ENCODE measurements at regions not wholly inside any gene's neighbourhood (a gene's known extent, or its start where the extent isn't known, plus 50 kb on each side); places are given as distances from the start of the nearest gene placed in this dataset.

- no peak for DNase-seq
- H3K27ac ChIP-seq (ENCODE audit: insufficient read depth in 1 of 2, low read depth in 1 of 2, low read length in 2 of 2, poor library complexity in 1 of 2, severe bottlenecking in 2 of 2) = no peak overlapping the region
- POLR2A ChIA-PET = no interaction called here
- CTCF ChIA-PET = interaction anchor here (0.6 kb wide), 1 partner anchor 247 kb away, joined by 4 read pairs; no protein-coding TSS in a partner anchor
- H3K9me3 ChIP-seq (ENCODE audit: control extremely low read depth in 1 of 5, control insufficient read depth in 4 of 5, insufficient read depth in 2 of 5, low read depth in 1 of 5, low read length in 4 of 5) = peaks cover 0 to 1% (median 0%) of the 10 kb centered on the region in 5 experiments
- H3K36me3 ChIP-seq (ENCODE audit: control insufficient read depth in 4 of 4, insufficient read depth in 4 of 4, low read length in 3 of 4) = no peaks in the 10 kb centered on the region
- H3K4me3 ChIP-seq (ENCODE audit: control insufficient read depth in 1 of 7, extremely low read depth in 1 of 7, insufficient read depth in 4 of 7, low read depth in 2 of 7, low read length in 6 of 7) = no peak overlapping the region
- no CpG with 5 or more reads among the region's 2 CpGs for WGBS (ENCODE audit: insufficient coverage)
- peaks cover 3 to 12% (median 8%) of the 10 kb centered on the region in 4 experiments for H3K4me1 ChIP-seq (ENCODE audit: control extremely low read depth in 1 of 4, control insufficient read depth in 4 of 4, insufficient read depth in 4 of 4, low read length in 3 of 4)
- no peaks in the 10 kb centered on the region for H3K27me3 ChIP-seq (replicated peaks in 2 of 5; ENCODE audit: control insufficient read depth in 4 of 5, insufficient read depth in 5 of 5, low read length in 4 of 5)
These were observed 467.8 kb upstream of the CBLB start for GRCh38 chr3:106336619-106337018.

GRCh38 chr3:106337116-106337515 lies 468.3 kb upstream of the CBLB start:
- POLR2A ChIA-PET = no interaction called here
- Histone ChIP-seq H3K27ac (ENCODE audit: insufficient read depth in 1 of 2, low read depth in 1 of 2, low read length in 2 of 2, poor library complexity in 1 of 2, severe bottlenecking in 2 of 2) (no peak overlapping the region), H3K27me3 (replicated peaks in 2 of 5; ENCODE audit: control insufficient read depth in 4 of 5, insufficient read depth in 5 of 5, low read length in 4 of 5) (no peaks in the 10 kb centered on the region), H3K4me1 (ENCODE audit: control extremely low read depth in 1 of 4, control insufficient read depth in 4 of 4, insufficient read depth in 4 of 4, low read length in 3 of 4) (peaks cover 3 to 12% (median 8%) of the 10 kb centered on the region in 4 experiments), H3K4me3 (ENCODE audit: control insufficient read depth in 1 of 7, extremely low read depth in 1 of 7, insufficient read depth in 4 of 7, low read depth in 2 of 7, low read length in 6 of 7) (no peak overlapping the region), H3K36me3 (ENCODE audit: control insufficient read depth in 4 of 4, insufficient read depth in 4 of 4, low read length in 3 of 4) (no peaks in the 10 kb centered on the region), H3K9me3 (ENCODE audit: control extremely low read depth in 1 of 5, control insufficient read depth in 4 of 5, insufficient read depth in 2 of 5, low read depth in 1 of 5, low read length in 4 of 5) (peaks cover 0 to 1% (median 0%) of the 10 kb centered on the region in 5 experiments)
- DNase-seq = no peak
- CTCF ChIA-PET = interaction anchor here (0.6 kb wide), 1 partner anchor 247 kb away, joined by 4 read pairs; no protein-coding TSS in a partner anchor
- WGBS (ENCODE audit: insufficient coverage) = 100% methylated on average over 1 of the region's 1 CpG

- CTCF ChIA-PET = no interaction called here
- DNase-seq = peak in 2 of 3 donors; percentile 9 to 21
- WGBS (ENCODE audit: insufficient coverage) = 53% methylated on average over 3 of the region's 5 CpGs
- Histone ChIP-seq H3K27ac (ENCODE audit: insufficient read depth in 1 of 2, low read depth in 1 of 2, low read length in 2 of 2, poor library complexity in 1 of 2, severe bottlenecking in 2 of 2) (no peak overlapping the region), H3K4me3 (ENCODE audit: control insufficient read depth in 1 of 7, extremely low read depth in 1 of 7, insufficient read depth in 4 of 7, low read depth in 2 of 7, low read length in 6 of 7) (no peak overlapping the region), H3K36me3 (ENCODE audit: control insufficient read depth in 4 of 4, insufficient read depth in 4 of 4, low read length in 3 of 4) (no peaks in the 10 kb centered on the region), H3K9me3 (ENCODE audit: control extremely low read depth in 1 of 5, control insufficient read depth in 4 of 5, insufficient read depth in 2 of 5, low read depth in 1 of 5, low read length in 4 of 5) (peaks cover 0 to 1% (median 0%) of the 10 kb centered on the region in 5 experiments), H3K27me3 (replicated peaks in 2 of 5; ENCODE audit: control insufficient read depth in 4 of 5, insufficient read depth in 5 of 5, low read length in 4 of 5) (no peaks in the 10 kb centered on the region), H3K4me1 (ENCODE audit: control extremely low read depth in 1 of 4, control insufficient read depth in 4 of 4, insufficient read depth in 4 of 4, low read length in 3 of 4) (peaks cover 3 to 12% (median 8%) of the 10 kb centered on the region in 4 experiments)
- POLR2A ChIA-PET = no interaction called here
These were observed 469.9 kb upstream of the CBLB start for GRCh38 chr3:106338582-106339214.

GRCh38 chr3:106339551-106339950 lies 470.7 kb upstream of the CBLB start:
- H3K4me3 ChIP-seq (ENCODE audit: control insufficient read depth in 1 of 7, extremely low read depth in 1 of 7, insufficient read depth in 4 of 7, low read depth in 2 of 7, low read length in 6 of 7) = no peak overlapping the region
- peaks cover 0 to 1% (median 0%) of the 10 kb centered on the region in 5 experiments for H3K9me3 ChIP-seq (ENCODE audit: control extremely low read depth in 1 of 5, control insufficient read depth in 4 of 5, insufficient read depth in 2 of 5, low read depth in 1 of 5, low read length in 4 of 5)
- DNase-seq = no peak
- H3K27me3 ChIP-seq (replicated peaks in 2 of 5; ENCODE audit: control insufficient read depth in 4 of 5, insufficient read depth in 5 of 5, low read length in 4 of 5) = no peaks in the 10 kb centered on the region
- H3K27ac ChIP-seq (ENCODE audit: insufficient read depth in 1 of 2, low read depth in 1 of 2, low read length in 2 of 2, poor library complexity in 1 of 2, severe bottlenecking in 2 of 2) = no peak overlapping the region
- ChIA-PET POLR2A (no interaction called here), CTCF (no interaction called here)
- peaks cover under 1 to 3% (median 3%) of the 10 kb centered on the region in 4 experiments for H3K4me1 ChIP-seq (ENCODE audit: control extremely low read depth in 1 of 4, control insufficient read depth in 4 of 4, insufficient read depth in 4 of 4, low read length in 3 of 4)
- H3K36me3 ChIP-seq (ENCODE audit: control insufficient read depth in 4 of 4, insufficient read depth in 4 of 4, low read length in 3 of 4) = no peaks in the 10 kb centered on the region
- WGBS (ENCODE audit: insufficient coverage) = 100% methylated on average over 1 of the region's 5 CpGs

- 92% methylated on average over 5 of the region's 6 CpGs for WGBS (ENCODE audit: insufficient coverage)
- CTCF ChIA-PET = no interaction called here
- peaks cover 0 to 1% (median 0%) of the 10 kb centered on the region in 5 experiments for H3K9me3 ChIP-seq (ENCODE audit: control extremely low read depth in 1 of 5, control insufficient read depth in 4 of 5, insufficient read depth in 2 of 5, low read depth in 1 of 5, low read length in 4 of 5)
- no peak overlapping the region for H3K27ac ChIP-seq (ENCODE audit: insufficient read depth in 1 of 2, low read depth in 1 of 2, low read length in 2 of 2, poor library complexity in 1 of 2, severe bottlenecking in 2 of 2)
- DNase-seq = no peak
- no peak overlapping the region for H3K4me3 ChIP-seq (ENCODE audit: control insufficient read depth in 1 of 7, extremely low read depth in 1 of 7, insufficient read depth in 4 of 7, low read depth in 2 of 7, low read length in 6 of 7)
- no peaks in the 10 kb centered on the region for H3K36me3 ChIP-seq (ENCODE audit: control insufficient read depth in 4 of 4, insufficient read depth in 4 of 4, low read length in 3 of 4)
- POLR2A ChIA-PET = no interaction called here
- peaks cover 0 to 3% (median 1%) of the 10 kb centered on the region in 4 experiments for H3K4me1 ChIP-seq (ENCODE audit: control extremely low read depth in 1 of 4, control insufficient read depth in 4 of 4, insufficient read depth in 4 of 4, low read length in 3 of 4)
- H3K27me3 ChIP-seq (replicated peaks in 2 of 5; ENCODE audit: control insufficient read depth in 4 of 5, insufficient read depth in 5 of 5, low read length in 4 of 5) = no peaks in the 10 kb centered on the region
These were observed 472.3 kb upstream of the CBLB start for GRCh38 chr3:106341087-106341486.

- Histone ChIP-seq H3K4me1 (ENCODE audit: control extremely low read depth in 1 of 4, control insufficient read depth in 4 of 4, insufficient read depth in 4 of 4, low read length in 3 of 4) (peaks cover 0 to 3% (median 1%) of the 10 kb centered on the region in 4 experiments), H3K27me3 (replicated peaks in 2 of 5; ENCODE audit: control insufficient read depth in 4 of 5, insufficient read depth in 5 of 5, low read length in 4 of 5) (no peaks in the 10 kb centered on the region), H3K36me3 (ENCODE audit: control insufficient read depth in 4 of 4, insufficient read depth in 4 of 4, low read length in 3 of 4) (no peaks in the 10 kb centered on the region), H3K9me3 (ENCODE audit: control extremely low read depth in 1 of 5, control insufficient read depth in 4 of 5, insufficient read depth in 2 of 5, low read depth in 1 of 5, low read length in 4 of 5) (no peaks in the 10 kb centered on the region), H3K27ac (ENCODE audit: insufficient read depth in 1 of 2, low read depth in 1 of 2, low read length in 2 of 2, poor library complexity in 1 of 2, severe bottlenecking in 2 of 2) (no peak overlapping the region), H3K4me3 (ENCODE audit: control insufficient read depth in 1 of 7, extremely low read depth in 1 of 7, insufficient read depth in 4 of 7, low read depth in 2 of 7, low read length in 6 of 7) (no peak overlapping the region)
- DNase-seq = no peak
- CTCF ChIA-PET = no interaction called here
- POLR2A ChIA-PET = no interaction called here
- no CpG with 5 or more reads among the region's 8 CpGs for WGBS (ENCODE audit: insufficient coverage)
These were observed 472.9 kb upstream of the CBLB start for GRCh38 chr3:106341586-106342162.

- WGBS (ENCODE audit: insufficient coverage) = no CpG with 5 or more reads among the region's 2 CpGs
- no peak for DNase-seq
These were observed 473.6 kb upstream of the CBLB start for GRCh38 chr3:106342386-106342785.

More at GRCh38 chr3:106342386-106342785, 473.6 kb upstream of the CBLB start:
- POLR2A ChIA-PET = no interaction called here
- CTCF ChIA-PET = no interaction called here
- H3K27me3 ChIP-seq (replicated peaks in 2 of 5; ENCODE audit: control insufficient read depth in 4 of 5, insufficient read depth in 5 of 5, low read length in 4 of 5) = no peaks in the 10 kb centered on the region
- H3K4me3 ChIP-seq (ENCODE audit: control insufficient read depth in 1 of 7, extremely low read depth in 1 of 7, insufficient read depth in 4 of 7, low read depth in 2 of 7, low read length in 6 of 7) = no peak overlapping the region
- no peak overlapping the region for H3K27ac ChIP-seq (ENCODE audit: insufficient read depth in 1 of 2, low read depth in 1 of 2, low read length in 2 of 2, poor library complexity in 1 of 2, severe bottlenecking in 2 of 2)
- H3K36me3 ChIP-seq (ENCODE audit: control insufficient read depth in 4 of 4, insufficient read depth in 4 of 4, low read length in 3 of 4) = no peaks in the 10 kb centered on the region
- no peaks in the 10 kb centered on the region for H3K9me3 ChIP-seq (ENCODE audit: control extremely low read depth in 1 of 5, control insufficient read depth in 4 of 5, insufficient read depth in 2 of 5, low read depth in 1 of 5, low read length in 4 of 5)
- H3K4me1 ChIP-seq (ENCODE audit: control extremely low read depth in 1 of 4, control insufficient read depth in 4 of 4, insufficient read depth in 4 of 4, low read length in 3 of 4) = peaks cover 0 to 3% (median 1%) of the 10 kb centered on the region in 4 experiments

Measured in common myeloid progenitor, CD34-positive (primary cell).